ENCODE measurements at regions not wholly inside any gene's neighbourhood (a gene's known extent, or its start where the extent isn't known, plus 50 kb on each side); places are given as distances from the start of the nearest gene placed in this dataset.
A peak's percentile ranks its signal among the peaks of the same experiment; 100 is the strongest.

GRCh38 chr15:93631958-93632618 lies 543.1 kb upstream of the RGMA start:
- ATAC-seq: no peak

- ATAC-seq: no peak
Observed at GRCh38 chr15:93619597-93619996, 530.6 kb upstream of the RGMA start.

GRCh38 chr15:93617443-93617842 lies 528.4 kb upstream of the RGMA start:
- ATAC-seq: no peak

- ATAC-seq: no peak
Observed at GRCh38 chr15:93614386-93615104, 525.5 kb upstream of the RGMA start.

GRCh38 chr15:93613386-93613785 lies 524.4 kb upstream of the RGMA start:
- ATAC-seq: no peak

- no peak for ATAC-seq
Observed at GRCh38 chr15:93612953-93613352, 523.9 kb upstream of the RGMA start.

GRCh38 chr15:93610944-93611343 lies 521.9 kb upstream of the RGMA start:
- no peak for ATAC-seq

- ATAC-seq: no peak
Observed at GRCh38 chr15:93608643-93609148, 519.7 kb upstream of the RGMA start.

- no peak for ATAC-seq
Observed at GRCh38 chr15:93603550-93603949, 514.5 kb upstream of the RGMA start.

GRCh38 chr15:93587059-93587521 lies 498.1 kb upstream of the RGMA start:
- ATAC-seq: no peak

- ATAC-seq: no peak
Observed at GRCh38 chr15:93585012-93585411, 496.0 kb upstream of the RGMA start.

- no peak for ATAC-seq
Observed at GRCh38 chr15:93583968-93584367, 495.0 kb upstream of the RGMA start.

- ATAC-seq: no peak
Observed at GRCh38 chr15:93583552-93583951, 494.5 kb upstream of the RGMA start.

- no peak for ATAC-seq
Observed at GRCh38 chr15:93570527-93570926, 481.5 kb upstream of the RGMA start.

- peak; percentile 99 for ATAC-seq
Observed at GRCh38 chr15:93566762-93567161, 477.8 kb upstream of the RGMA start.

GRCh38 chr15:93565201-93565600 lies 476.2 kb upstream of the RGMA start:
- ATAC-seq: no peak

GRCh38 chr15:93563218-93563617 lies 474.2 kb upstream of the RGMA start:
- no peak for ATAC-seq

GRCh38 chr15:93562395-93563123 lies 473.5 kb upstream of the RGMA start:
- ATAC-seq: no peak

GRCh38 chr15:93557696-93558095 lies 468.7 kb upstream of the RGMA start:
- ATAC-seq: no peak

GRCh38 chr15:93553167-93553935 lies 464.3 kb upstream of the RGMA start:
- no peak for ATAC-seq

- ATAC-seq: no peak
Observed at GRCh38 chr15:93543093-93543492, 454.1 kb upstream of the RGMA start.

- ATAC-seq: no peak
Observed at GRCh38 chr15:93527374-93528050, 438.5 kb upstream of the RGMA start.

Measured in esophagus mucosa (tissue), 1 donor.